ENCODE measurements at regions not wholly inside any gene's neighbourhood (a gene's known extent, or its start where the extent isn't known, plus 50 kb on each side); places are given as distances from the start of the nearest gene placed in this dataset.
"Not testable (repeated sequence)": the region's sequence is repeated elsewhere in the genome, so short reads cannot be mapped to it uniquely, and the experiment has no call there.

DNA sequence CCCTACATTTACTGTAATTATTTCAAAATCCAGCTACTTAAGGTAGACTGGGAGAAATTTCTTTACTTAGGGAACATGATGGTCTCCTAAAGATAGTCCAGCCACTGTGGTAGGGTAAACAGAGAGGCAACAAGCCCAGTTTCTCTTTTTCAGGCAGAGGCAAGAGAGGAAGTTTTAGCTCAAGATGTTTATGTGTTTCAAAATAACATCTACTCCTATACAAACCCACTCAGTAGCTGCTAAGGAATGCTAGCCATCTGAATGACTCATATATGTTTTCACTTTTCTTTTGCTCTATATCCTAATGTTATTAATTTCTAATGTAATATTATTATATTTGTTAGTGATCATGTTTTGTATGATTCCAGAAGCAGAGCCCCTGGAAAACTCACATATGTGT is 856.6 kb downstream of the PLA2G4A start:
- Mint-ChIP-seq H3K4me3 (no peak overlapping the region), H3K9me3 (no peaks in the 10 kb centered on the region), H3K4me1 (no peaks in the 10 kb centered on the region), H3K36me3 (ENCODE audit: low read depth) (no peaks in the 10 kb centered on the region), H3K27ac (no peak overlapping the region), H3K27me3 (ENCODE audit: low read depth, poor library complexity) (no peaks in the 10 kb centered on the region)
- TF ChIP-seq, protein P1, sequence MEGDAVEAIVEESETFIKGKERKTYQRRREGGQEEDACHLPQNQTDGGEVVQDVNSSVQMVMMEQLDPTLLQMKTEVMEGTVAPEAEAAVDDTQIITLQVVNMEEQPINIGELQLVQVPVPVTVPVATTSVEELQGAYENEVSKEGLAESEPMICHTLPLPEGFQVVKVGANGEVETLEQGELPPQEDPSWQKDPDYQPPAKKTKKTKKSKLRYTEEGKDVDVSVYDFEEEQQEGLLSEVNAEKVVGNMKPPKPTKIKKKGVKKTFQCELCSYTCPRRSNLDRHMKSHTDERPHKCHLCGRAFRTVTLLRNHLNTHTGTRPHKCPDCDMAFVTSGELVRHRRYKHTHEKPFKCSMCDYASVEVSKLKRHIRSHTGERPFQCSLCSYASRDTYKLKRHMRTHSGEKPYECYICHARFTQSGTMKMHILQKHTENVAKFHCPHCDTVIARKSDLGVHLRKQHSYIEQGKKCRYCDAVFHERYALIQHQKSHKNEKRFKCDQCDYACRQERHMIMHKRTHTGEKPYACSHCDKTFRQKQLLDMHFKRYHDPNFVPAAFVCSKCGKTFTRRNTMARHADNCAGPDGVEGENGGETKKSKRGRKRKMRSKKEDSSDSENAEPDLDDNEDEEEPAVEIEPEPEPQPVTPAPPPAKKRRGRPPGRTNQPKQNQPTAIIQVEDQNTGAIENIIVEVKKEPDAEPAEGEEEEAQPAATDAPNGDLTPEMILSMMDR (IDR thresholded peaks at IDR 0.05) = no peak
- DNase-seq = no peak

DNA sequence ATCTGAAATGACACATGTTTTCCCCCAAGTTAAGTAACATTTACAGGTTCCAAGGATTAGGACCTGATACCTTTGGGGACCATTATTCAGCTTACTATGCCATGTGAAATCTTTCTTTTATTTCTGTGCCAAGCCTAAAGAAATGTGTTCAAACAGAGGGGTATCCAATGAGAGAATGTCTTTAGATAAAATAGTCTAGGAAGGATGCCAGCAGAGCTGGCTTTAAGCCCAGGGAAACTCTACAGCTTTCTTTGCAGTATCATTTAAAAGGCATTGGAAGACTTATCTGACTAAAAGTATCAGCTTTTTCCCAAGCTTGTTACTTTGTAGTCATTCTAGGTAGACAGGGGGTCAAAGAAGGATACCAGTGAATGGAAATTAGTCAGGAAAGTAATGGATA is 860.4 kb downstream of the PLA2G4A start:
- H3K4me3 Mint-ChIP-seq = no peak overlapping the region
- peaks cover 2% of the 10 kb centered on the region for H3K27me3 Mint-ChIP-seq (ENCODE audit: low read depth, poor library complexity)
- no peaks in the 10 kb centered on the region for H3K36me3 Mint-ChIP-seq (ENCODE audit: low read depth)
- peaks cover 6% of the 10 kb centered on the region for H3K4me1 Mint-ChIP-seq
- DNase-seq = no peak
- TF ChIP-seq, protein P1 (IDR thresholded peaks at IDR 0.05) = no peak
- H3K9me3 Mint-ChIP-seq = no peaks in the 10 kb centered on the region
- H3K27ac Mint-ChIP-seq = no peak overlapping the region

DNA sequence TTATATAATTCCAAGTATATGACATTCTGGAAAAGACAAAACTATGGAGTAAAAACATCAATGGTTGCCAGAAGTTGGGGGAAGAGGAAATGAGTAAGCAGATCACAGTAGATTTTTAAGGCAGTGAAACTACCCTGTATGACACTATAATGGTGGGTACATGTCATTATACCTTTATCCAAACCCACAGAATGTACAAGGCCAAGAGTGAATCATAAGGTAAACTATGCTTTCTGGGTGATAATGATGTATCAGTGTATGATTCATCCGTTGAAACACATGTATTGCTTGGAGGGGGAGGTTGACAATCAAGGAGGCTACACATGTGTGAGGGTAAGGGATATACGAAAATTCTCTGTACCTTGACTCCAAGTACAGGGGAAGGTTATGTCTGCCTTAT is 862.7 kb downstream of the PLA2G4A start:
- Mint-ChIP-seq H3K27me3 (ENCODE audit: low read depth, poor library complexity) (peaks cover 2% of the 10 kb centered on the region), H3K36me3 (ENCODE audit: low read depth) (no peaks in the 10 kb centered on the region), H3K27ac (no peak overlapping the region), H3K4me1 (peaks cover 23% of the 10 kb centered on the region), H3K9me3 (no peaks in the 10 kb centered on the region), H3K4me3 (no peak overlapping the region)
- TF ChIP-seq, protein P1 (IDR thresholded peaks at IDR 0.05) = no peak
- DNase-seq = no peak

DNA sequence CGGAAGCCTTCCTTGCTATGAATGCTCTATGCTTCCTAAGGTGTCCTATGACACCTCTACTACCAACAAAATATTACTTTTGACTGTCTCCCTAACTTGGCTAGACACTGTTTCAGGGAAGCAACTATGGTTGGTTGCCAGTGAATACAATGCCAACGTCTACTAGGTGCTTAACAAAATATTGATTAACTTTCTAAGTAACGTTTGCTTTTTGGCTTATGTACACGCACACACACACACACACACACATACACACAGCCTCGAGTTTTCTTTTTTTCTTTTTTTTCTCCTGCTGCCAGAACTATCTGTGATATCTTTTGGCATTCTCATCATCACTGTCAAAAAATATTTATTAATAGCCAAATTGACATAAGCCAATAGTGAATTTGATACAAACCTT is 864.0 kb downstream of the PLA2G4A start:
- H3K4me3 Mint-ChIP-seq = no peak overlapping the region
- TF ChIP-seq, protein P1 (IDR thresholded peaks at IDR 0.05) = no peak
- no peak for DNase-seq
- H3K27me3 Mint-ChIP-seq (ENCODE audit: low read depth, poor library complexity) = peaks cover 2% of the 10 kb centered on the region
- H3K36me3 Mint-ChIP-seq (ENCODE audit: low read depth) = no peaks in the 10 kb centered on the region
- H3K4me1 Mint-ChIP-seq = peaks cover 27% of the 10 kb centered on the region
- H3K27ac Mint-ChIP-seq = no peak overlapping the region
- H3K9me3 Mint-ChIP-seq = no peaks in the 10 kb centered on the region

DNA sequence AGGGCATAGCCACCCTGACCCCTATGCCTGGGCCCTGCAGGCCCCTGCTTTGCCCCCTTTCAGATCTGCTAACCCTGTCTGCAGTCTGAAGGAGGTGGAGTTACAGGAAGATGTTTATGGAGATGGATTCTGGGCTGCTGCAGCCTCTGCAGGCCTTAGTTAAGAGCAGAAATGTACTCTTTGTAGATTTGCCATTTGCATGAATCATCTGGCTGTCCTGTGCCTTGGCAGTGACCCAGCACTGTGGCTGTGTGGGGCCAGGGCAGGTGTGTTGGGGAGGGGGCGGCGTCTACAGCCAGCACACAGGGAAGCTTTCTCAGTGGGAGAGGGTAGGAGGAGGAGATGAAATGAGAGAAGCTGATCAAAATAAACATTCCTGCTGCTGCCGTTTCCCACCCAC is 867.3 kb downstream of the PLA2G4A start:
- Mint-ChIP-seq H3K9me3 (no peaks in the 10 kb centered on the region), H3K4me3 (no peak overlapping the region), H3K36me3 (ENCODE audit: low read depth) (no peaks in the 10 kb centered on the region), H3K27ac (no peak overlapping the region), H3K27me3 (ENCODE audit: low read depth, poor library complexity) (peaks cover 2% of the 10 kb centered on the region), H3K4me1 (peaks cover 44% of the 10 kb centered on the region)
- TF ChIP-seq, protein P1 (IDR thresholded peaks at IDR 0.05) = no peak
- peak; percentile 7 for DNase-seq

DNA sequence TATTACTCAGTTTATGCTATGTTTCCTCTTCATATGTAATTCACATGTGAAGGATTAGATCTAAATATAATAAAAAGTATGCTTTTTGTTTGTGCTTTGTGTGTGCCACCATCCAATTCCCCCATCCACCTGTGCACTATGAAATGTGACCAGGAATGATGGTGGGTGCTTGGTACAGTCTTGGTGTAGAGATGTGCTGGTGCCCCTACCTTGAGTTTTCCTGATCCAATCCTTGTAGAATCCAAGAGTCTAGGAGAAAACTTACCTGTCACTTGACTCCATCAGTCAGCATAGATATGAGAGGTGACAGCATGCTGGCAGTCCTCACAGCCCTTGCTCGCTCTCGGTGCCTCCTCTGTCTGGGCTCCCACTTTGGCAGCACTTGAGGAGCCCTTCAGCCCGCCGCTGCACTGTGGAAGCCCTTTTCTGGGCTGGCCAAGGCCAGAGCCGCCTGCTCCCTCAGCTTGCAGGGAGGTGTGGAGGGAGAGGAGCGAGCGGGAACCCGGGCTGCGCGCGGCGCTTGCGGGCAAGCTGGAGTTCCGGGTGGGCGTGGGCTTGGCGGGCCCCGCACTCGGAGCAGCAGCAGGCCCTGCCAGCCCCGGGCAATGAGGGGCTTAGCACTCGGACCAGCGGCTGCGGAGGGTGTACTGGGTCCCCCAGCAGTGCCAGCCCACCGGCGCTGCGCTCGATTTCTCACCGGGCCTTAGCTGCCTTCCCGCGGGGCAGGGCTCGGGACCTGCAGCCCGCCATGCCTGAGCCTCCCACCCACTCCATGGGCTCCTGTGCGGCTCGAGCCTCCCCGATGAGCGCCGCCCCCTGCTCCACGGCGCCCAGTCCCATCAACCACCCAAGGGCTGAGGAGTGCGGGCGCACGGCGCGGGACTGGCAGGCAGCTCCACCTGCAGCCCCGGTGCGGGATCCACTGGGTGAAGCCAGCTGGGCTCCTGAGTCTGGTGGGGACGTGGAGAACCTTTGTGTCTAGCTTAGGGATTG is 874.7 kb downstream of the PLA2G4A start:
- not testable (repeated sequence) for H3K9me3 Mint-ChIP-seq; H3K4me3 Mint-ChIP-seq; DNase-seq; H3K27ac Mint-ChIP-seq; H3K27me3 Mint-ChIP-seq (ENCODE audit: low read depth, poor library complexity); H3K36me3 Mint-ChIP-seq (ENCODE audit: low read depth)
- H3K4me1 Mint-ChIP-seq = peaks cover 17% of the 10 kb centered on the region

Measured in nephron progenitor cell (in vitro differentiated cells).